DMS153 treated with DMSO at 0.1 percent for 48 hours (cell line): ENCODE measurements at regions not wholly inside any gene's neighbourhood (a gene's known extent, or its start where the extent isn't known, plus 50 kb on each side); places are given as distances from the start of the nearest gene placed in this dataset.

Experiments
- DNase-seq: peaks from one replicate; lab custom pipeline; 2025; ENCODE audit not compliant: unreplicated experiment; lab: John Stamatoyannopoulos, UW

DNA sequence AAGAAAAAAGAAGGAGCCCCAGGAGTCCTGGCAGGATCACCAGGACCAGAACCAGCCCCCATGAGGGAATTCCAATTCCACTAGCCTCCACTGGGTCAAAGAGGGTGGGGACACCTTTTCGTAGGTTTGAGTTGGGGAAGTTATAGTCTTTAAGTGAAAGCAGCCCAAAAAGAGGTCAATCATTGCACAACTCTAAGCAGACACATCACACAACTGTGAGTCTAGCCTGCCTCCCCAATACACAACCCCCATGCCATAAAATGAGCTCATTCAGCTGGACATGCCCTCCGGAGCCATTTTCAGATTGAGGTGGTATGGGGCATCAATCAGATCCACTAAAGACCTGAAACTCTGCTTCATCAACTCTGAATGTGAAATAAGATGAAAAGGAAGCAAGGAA lies 179.9 kb downstream of the NPHP4 start:
- no peak for DNase-seq

DNA sequence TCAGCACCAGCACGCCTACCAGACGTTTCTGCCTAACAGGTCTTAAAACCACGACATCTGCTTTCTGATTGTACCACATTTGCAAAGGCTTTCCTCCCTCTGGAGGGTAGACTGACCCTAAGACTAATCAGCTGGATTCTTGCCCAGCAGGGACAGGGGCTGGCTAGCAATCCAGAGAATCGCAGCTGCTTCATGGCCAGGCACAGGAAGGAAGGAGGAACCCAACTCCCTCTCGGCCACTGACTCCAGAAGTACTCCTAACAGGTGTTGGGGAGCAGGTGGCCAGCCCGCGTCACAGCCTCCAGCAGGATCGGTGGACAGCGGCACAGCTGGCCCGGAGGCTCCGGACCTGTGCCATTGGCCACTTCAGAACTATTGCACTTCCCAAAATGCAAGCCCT lies 180.8 kb downstream of the NPHP4 start:
- DNase-seq, result no peak

DNA sequence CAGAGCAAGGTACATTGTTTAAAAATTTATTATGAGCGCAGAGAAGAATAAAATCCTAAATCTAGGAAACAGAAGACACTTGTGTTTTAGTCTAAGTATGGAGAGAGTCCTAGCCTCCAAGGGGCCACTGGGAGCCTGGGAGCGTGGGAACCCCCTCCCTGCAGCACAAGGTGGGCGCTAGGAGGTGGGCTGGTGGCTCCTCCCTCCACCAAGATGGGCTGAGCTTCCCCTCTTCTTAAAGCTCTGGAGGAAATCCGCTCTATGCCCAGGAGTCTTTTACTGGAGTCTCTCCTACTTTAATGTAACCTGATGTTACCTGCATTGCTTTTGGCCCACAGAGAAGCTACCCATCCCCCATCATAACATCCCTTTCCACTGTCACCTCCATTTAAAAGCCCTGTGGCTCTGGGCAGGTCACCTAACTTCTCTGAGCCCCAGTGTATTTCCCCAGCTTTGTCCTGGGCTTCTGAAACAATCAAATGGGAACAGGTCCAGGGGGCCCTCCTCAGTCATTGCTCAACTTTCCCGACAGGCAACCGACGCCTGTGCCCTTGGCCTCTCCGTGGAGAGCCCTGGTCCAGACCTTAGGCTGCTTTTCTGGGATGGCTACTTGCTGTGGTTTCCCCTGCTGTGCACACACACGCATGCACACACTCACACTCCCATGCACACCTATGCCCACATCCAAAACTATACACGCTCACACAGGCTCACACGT lies 181.5 kb downstream of the NPHP4 start:
- no peak for DNase-seq

DNA sequence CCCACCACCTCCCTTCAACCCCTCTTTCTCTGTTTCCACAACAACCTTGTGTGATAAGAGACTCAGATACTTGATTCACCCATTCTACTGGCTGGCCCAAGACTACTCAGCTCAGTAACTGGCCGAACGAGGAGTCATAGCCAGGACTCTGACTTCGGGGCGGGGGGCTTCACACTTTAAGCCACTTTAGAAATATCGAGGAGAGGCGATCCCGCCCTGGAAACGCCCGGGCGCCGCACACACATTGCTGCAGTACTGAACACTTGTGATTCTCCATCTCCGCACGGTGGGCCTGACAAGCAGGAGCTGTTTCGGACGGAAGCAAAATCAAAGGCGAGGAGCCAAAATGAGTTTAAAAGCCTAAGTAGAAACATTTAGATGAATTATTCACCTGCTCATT lies 182.1 kb downstream of the NPHP4 start:
- no peak for DNase-seq

DNA sequence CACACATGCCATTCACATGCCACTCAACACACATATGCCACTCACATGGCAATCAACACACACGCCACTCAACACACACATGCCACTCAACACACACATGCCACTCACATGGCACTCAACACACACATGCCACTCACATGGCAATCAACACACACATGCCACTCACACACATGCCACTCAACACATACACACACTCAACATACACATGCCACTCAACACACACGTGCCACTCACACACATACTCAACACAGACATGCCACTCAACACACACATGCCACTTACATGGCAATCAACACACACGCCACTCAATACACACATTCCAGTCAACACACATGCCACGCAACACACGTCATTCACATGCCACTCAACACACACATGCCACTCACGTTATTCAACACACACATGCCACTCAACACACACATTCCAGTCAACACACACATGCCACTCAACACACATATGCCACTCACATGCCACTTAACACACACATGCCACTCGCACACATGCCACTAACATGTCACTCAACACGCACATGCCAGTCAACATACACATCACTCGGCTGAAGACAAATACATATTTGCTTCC lies 182.9 kb downstream of the NPHP4 start:
- DNase-seq, result no peak

DNA sequence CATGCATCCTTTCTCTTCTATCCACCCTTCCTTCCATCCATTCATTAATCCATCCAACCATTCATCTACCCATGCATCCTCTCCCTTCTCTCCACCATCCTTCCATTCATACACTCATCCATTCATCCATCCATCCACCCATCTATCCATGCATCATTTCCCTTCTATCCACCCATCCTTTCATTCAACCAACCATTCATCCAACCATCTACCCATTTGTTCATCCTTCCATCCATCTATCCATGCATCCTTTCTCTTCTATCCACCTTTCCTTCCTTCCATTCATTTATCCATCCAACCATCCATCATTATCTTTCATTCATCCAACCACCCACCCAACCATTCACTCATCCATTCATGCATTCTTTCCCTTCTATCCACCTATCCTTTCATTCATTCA lies 188.4 kb downstream of the NPHP4 start:
- no peak for DNase-seq

DNA sequence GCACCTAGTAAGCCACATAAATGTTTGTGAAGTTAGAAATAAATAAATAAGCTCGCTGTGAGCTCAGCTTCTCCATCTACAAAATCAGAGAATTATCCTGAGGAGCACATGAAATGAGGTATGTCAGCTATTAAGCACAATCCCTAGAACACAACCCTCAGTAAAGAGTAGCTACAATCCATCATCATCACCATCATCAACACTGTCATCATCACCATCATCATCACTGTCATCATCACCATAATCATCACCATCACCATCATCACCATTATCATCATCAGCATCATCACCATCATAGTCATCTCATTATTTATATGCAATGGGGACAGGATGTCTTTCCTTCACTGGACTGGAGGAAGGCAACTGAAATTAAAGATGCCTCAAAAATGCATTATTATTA lies 189.6 kb downstream of the NPHP4 start:
- DNase-seq, result no peak

DNA sequence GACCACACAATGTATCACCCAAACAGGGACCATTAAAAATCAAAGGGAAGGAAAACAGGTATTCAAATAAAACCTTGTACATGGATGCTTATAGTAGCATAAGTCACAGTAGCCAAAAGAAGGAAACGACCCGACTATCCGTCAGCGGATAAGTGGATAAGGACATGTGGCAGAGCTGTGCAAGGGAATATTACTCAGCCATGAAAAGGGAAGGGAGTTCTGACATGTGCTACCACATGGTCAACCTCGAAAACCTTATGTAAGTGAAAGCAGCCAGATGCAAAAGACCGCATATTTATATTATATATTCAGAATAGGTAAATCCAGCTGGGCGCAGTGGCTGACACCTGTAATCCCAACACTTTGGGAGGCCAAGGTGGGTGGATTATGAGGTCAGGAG lies 193.3 kb downstream of the NPHP4 start:
- no peak for DNase-seq

DNA sequence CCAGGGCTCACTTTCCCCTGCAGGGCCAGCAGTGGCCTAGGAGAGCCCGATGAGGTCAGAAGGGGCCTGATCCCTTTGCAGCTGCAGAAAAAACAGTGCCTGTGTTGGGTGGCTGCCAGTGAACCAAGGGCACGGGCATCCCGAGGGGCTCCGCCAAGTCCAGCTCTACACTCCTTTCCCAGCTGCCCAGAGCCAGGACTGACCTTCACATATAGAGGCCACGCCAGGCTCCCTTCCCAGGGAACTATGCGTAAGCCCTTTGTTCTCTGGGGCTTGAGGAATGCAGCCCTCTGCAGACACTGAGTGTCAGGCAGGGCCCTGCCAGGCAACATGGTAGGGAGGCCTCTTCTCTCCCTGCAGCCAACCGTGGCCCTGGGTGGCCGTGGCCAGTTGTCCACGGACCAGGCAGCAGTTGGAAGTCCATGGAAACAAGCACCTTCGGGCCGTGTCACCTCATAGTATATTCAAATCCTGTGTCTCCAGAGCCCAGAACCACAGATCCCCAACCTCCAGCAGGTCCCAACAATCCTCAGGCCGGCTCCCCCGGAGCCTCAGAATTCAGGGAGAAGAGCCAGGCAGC lies 194.0 kb downstream of the NPHP4 start:
- no peak for DNase-seq

DNA sequence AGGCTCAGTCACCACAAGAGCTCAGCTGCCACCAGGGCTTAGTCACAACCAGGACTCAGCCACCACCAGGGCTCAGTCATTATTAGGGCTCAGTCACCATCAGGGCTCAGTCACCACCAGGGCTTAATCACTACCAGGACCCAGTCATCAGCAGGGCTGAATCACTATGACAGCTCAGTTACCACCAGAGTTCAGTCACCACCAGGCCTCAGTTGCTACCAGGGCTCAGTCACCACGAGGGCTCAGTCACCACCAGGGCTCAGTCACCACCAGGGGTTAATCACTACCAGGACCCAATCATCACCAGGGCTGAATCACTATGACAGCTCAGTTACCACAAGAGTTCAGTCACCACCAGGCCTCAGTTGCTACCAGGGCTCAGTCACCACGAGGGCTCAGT lies 196.2 kb downstream of the NPHP4 start:
- no peak for DNase-seq

DNA sequence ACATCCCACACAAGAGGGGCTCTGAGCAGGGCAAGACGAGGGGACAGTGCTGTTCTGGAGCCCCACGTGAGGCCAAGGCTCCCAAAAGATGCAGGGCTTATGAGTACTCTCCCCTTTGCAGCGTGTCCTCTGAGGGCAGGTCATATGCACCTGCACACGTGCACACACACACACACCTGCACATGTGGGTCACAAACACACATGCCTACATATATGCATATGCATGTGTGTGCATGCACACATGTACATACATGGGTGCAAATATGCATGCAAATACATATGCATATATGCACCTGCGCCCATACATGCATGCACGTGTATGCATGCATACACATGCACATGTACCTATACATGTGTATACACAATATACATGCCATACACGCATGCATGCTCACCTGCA lies 197.9 kb downstream of the NPHP4 start:
- DNase-seq, result no peak

DNA sequence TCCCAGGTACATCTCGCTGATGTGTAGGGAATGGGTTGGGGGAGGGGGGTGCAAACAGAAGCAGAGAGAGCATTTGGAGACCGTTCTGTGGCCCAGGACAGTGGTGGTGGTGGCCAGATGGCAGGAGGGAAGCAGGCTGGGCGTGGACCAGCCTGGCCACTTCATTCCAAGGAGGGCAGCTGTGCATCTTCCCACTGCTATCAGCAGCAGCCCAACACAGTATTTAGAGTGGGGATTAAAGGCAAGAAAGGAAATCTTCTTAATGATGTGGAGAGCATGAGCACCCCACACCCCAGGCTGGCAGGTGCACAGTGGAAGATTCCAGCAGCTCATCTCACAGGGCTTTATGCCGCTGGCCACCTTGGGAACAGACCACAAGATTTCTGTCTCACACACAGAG lies 198.7 kb downstream of the NPHP4 start:
- DNase-seq, result no peak

DNA sequence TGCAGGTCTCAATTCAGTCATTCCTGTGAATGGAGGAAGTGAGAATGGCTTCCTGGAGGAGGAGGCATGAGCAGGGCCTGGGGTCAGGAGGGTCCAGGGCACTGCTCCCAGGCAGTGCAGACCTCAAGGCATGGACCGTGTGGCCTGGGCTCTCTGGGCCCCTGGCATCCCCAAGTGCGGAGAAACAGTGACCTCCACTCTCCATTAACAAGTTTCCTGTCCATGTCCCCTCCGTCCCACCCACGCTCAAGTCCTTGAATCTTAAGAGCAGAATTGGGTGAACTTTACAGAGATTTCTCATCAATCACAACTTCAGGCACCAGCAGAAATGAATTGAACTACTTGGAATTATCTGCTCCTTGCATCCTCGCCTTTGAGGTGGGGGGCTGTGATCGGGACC lies 211.1 kb downstream of the NPHP4 start:
- no peak for DNase-seq

DNA sequence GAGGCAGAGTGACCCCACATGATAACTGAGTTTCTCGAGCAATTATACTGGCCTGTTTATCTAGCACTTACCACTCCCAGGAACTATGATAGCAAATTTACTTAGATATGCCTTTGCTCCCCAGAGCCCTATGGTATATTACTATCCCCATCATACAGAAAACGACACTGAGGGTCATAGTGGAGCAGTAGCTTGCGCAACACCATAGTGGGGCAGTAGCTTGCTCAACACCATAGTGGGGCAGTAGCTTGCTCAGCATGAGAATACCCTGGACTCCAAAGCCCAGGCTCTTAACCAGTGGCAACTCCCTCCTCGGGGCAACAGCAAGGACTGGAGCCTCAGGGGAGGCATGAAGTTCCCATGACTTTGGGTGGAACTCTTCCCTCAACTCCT lies 211.9 kb downstream of the NPHP4 start:
- DNase-seq, result no peak

DNA sequence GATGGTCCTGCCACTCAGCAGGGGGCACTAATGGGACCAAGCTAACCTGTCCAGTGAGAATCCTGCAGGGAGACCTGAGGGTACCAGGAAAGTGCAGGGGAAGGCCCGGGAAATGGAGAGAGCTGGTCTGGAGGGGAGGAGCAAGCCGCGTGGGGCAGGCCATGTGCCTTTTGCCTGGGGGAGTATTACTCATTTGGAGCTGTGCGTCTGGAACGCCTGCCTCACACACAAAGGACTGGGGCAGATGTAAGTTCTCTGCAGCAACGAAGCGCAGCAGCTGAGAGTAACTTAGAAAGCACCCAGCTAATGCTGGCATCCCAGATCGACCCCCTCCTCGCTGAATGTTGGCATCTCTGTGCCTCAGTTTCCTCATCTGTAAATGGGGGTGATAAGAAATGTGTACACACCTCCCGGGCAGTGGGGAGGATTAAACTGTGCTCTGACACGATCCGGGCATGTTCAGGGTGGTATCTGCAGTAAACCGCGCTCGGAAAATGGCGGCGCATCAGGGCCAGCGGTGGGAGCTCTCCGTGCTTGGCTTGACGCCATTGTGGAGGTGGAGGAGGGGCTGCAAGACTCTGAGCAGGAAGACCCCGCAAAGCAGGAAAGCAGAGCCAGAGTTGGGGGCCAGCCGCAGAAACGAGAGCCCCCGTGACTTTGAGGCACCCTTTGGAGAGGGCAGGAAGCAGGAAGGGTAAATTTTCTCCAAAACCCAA lies 212.5 kb downstream of the NPHP4 start:
- DNase-seq, result no peak

DNA sequence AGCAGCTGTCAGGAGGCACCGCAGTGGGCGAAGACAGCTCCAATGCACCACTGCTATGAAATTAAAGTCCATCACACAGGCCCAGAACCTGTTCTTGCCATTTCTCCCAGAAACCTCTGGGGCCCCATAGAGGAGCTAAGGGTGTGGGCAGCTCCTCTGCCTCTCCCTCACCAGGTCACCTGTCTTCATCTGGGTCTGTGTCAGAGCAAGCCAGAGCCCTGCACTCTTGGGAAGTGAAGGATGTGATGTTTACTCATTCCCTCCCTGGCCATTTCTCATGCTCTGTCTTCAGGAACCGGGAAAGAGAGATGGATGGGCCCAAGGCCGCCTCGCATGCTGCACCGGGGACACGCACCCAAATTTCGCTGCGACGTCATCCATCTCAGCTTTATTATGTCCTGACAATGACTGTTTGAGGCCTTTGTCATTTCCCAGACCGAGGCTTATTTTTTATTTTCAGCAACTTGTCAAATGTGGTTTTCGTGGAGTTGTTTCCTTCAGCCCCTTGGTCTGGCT lies 216.1 kb downstream of the NPHP4 start:
- DNase-seq, result no peak

DNA sequence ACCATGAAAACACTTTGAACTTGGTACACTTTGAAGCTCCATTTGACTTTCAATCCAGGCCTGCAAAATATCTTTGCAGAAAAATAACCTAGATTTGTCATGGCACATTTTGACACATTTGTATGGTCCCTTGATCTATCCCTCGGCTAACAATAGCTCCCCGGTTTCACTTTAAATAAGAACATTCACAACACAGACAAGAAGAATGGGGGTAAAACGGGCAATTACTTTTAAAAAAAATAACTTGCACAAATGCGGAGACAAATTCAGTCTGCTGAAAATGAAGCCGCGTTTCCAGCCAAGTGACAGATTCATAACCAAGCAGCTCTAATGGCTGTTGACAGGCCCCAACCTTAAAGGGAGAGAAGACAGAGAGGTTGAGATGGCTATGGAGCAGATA lies 218.2 kb downstream of the NPHP4 start:
- DNase-seq, result no peak

DNA sequence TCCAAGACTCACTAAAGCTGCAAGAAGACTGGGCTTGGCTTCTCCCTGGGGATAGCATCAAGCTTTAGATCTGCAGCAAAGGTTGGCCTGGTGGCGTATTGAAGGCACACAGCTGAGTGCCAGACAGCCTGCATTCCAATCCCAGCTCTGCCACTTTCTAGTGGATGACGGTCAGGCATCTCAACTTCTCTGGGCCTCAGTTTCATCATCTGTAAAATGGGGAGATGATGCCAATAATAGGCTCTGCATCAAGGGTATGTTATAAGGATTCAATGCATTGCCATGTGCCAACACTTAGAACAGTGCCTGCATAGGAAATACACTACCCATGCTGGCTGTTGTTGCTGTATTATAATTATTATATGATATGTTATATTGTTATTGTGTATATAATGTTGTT lies 220.4 kb downstream of the NPHP4 start:
- no peak for DNase-seq

DNA sequence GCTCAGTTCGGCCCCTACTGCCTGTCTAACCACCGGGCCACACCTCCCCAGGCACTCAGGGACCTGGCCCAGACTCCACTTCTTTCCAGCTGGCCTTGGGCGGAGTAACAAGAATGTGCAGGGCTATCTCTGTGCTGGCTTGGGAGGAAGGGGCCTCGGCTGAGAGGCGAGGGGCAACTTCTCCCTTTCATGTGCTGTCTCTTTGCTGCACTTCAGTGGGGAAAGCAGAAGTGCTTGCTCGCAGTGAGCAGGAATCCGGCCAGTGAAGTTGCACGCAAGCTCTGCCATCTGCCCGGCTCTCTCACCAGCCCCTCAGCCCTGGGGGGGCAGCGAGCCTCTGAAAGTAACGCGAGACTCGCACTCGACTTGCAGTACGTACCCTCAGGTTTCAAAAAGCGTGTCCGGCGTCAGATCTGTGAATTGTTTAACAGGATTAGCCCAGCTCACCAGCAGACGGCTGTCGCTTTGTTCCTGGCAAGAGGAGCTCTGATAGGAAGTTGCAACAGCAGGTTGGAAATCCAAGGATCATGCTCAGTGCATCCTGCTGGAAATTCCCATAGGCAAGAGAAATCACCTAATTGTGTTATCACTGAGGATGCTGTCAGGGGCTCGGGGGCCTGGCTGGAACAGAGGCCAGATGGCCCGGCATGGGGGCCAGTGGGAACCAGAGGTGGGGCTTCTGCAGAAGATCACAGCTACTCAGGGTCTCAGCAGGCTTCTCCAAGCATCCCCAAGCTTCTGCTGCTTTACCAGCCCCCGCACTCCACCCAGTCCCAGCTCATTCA lies 221.1 kb downstream of the NPHP4 start:
- no peak for DNase-seq

DNA sequence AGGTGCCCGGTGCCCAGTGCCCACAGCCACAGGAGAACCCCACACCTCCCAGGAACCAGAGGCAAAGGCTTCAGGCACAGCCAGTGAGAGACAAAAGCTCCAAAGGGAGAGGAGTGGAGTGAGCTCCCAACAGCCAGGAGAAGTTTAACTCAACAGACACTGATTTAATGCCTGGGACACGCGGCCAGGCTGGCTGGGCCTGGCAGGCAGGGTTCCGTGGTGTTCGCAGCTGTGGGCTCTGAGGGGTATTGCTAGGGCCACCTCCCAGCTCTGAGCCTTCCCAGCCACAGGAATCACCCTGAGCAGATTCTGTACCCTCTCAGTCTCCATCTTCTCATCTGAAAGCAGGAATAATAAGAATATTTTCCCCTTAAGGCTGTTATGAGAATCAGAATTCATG lies 222.5 kb downstream of the NPHP4 start:
- DNase-seq, result no peak

DNA sequence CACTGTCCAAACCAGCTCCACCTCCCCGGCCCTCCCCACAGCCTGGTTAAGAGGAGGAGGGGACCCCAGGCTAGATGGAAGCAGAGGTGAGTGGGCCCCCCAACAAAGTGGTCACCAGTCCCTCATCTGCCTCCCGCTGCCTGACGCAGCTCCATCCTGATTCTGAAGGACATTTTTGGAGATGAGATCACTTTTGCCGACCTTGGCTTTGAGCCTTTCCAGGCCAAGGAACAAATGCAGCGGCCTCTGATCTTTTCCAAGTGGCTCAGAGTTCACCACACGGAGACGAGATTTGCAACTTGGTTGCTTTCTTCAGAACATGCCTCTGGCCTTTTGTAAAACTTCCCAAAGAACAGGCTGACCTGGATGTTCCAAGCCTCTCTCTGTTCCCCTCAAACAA lies 223.1 kb downstream of the NPHP4 start:
- DNase-seq, result no peak
